ENCODE measurements at regions not wholly inside any gene's neighbourhood (a gene's known extent, or its start where the extent isn't known, plus 50 kb on each side); places are given as distances from the start of the nearest gene placed in this dataset.

GRCh38 chr5:173744551-173744950 lies 128.1 kb upstream of the BOD1 start:
- Mint-ChIP-seq H3K36me3 (ENCODE audit: low read depth) (no peaks in the 10 kb centered on the region), H3K4me3 (no peak overlapping the region), H3K27ac (no peak overlapping the region), H3K27me3 (no peaks in the 10 kb centered on the region), H3K4me1 (peaks cover 14% of the 10 kb centered on the region)
- no peak for ATAC-seq
- no peak for DNase-seq
- no peaks in the 10 kb centered on the region for H3K9me3 ChIP-seq (ENCODE audit: control insufficient read depth, low read length, poor library complexity, severe bottlenecking)

GRCh38 chr5:173745123-173745522 lies 128.7 kb upstream of the BOD1 start:
- H3K27ac Mint-ChIP-seq = no peak overlapping the region
- H3K4me1 Mint-ChIP-seq = peaks cover 14% of the 10 kb centered on the region
- no peak overlapping the region for H3K4me3 Mint-ChIP-seq
- DNase-seq = no peak
- peak; percentile 35 for ATAC-seq
- no peaks in the 10 kb centered on the region for H3K9me3 ChIP-seq (ENCODE audit: control insufficient read depth, low read length, poor library complexity, severe bottlenecking)
- no peaks in the 10 kb centered on the region for H3K27me3 Mint-ChIP-seq
- no peaks in the 10 kb centered on the region for H3K36me3 Mint-ChIP-seq (ENCODE audit: low read depth)

GRCh38 chr5:173745557-173745956 lies 129.1 kb upstream of the BOD1 start:
- no peak for ATAC-seq
- no peaks in the 10 kb centered on the region for H3K9me3 ChIP-seq (ENCODE audit: control insufficient read depth, low read length, poor library complexity, severe bottlenecking)
- H3K4me3 Mint-ChIP-seq = no peak overlapping the region
- no peak for DNase-seq
- no peaks in the 10 kb centered on the region for H3K36me3 Mint-ChIP-seq (ENCODE audit: low read depth)
- no peak overlapping the region for H3K27ac Mint-ChIP-seq
- peaks cover 14% of the 10 kb centered on the region for H3K4me1 Mint-ChIP-seq
- no peaks in the 10 kb centered on the region for H3K27me3 Mint-ChIP-seq

GRCh38 chr5:173746047-173746646 lies 129.7 kb upstream of the BOD1 start:
- ATAC-seq (no peak), DNase-seq (no peak)
- H3K9me3 ChIP-seq (ENCODE audit: control insufficient read depth, low read length, poor library complexity, severe bottlenecking) = no peaks in the 10 kb centered on the region
- H3K4me3 Mint-ChIP-seq = no peak overlapping the region
- H3K27me3 Mint-ChIP-seq = peaks cover 1% of the 10 kb centered on the region
- peaks cover 10% of the 10 kb centered on the region for H3K4me1 Mint-ChIP-seq
- no peak overlapping the region for H3K27ac Mint-ChIP-seq
- H3K36me3 Mint-ChIP-seq (ENCODE audit: low read depth) = no peaks in the 10 kb centered on the region

- DNase-seq = no peak
- H3K36me3 Mint-ChIP-seq (ENCODE audit: low read depth) = no peaks in the 10 kb centered on the region
- no peak overlapping the region for H3K27ac Mint-ChIP-seq
- no peaks in the 10 kb centered on the region for H3K9me3 ChIP-seq (ENCODE audit: control insufficient read depth, low read length, poor library complexity, severe bottlenecking)
- H3K4me3 Mint-ChIP-seq = no peak overlapping the region
- no peak for ATAC-seq
- H3K27me3 Mint-ChIP-seq = peaks cover 7% of the 10 kb centered on the region
- peaks cover 3% of the 10 kb centered on the region for H3K4me1 Mint-ChIP-seq
Measured at GRCh38 chr5:173747876-173748275, 131.4 kb upstream of the BOD1 start.

- DNase-seq = no peak
- peaks cover 3% of the 10 kb centered on the region for H3K4me1 Mint-ChIP-seq
- H3K27me3 Mint-ChIP-seq = peaks cover 7% of the 10 kb centered on the region
- H3K27ac Mint-ChIP-seq = no peak overlapping the region
- no peaks in the 10 kb centered on the region for H3K9me3 ChIP-seq (ENCODE audit: control insufficient read depth, low read length, poor library complexity, severe bottlenecking)
- ATAC-seq = no peak
- H3K36me3 Mint-ChIP-seq (ENCODE audit: low read depth) = no peaks in the 10 kb centered on the region
- no peak overlapping the region for H3K4me3 Mint-ChIP-seq
Measured at GRCh38 chr5:173750538-173751265, 134.3 kb upstream of the BOD1 start.

- DNase-seq (no peak), ATAC-seq (no peak)
- Mint-ChIP-seq H3K36me3 (ENCODE audit: low read depth) (no peaks in the 10 kb centered on the region), H3K4me3 (no peak overlapping the region), H3K4me1 (peaks cover under 1% of the 10 kb centered on the region), H3K27ac (no peak overlapping the region), H3K27me3 (peaks cover 7% of the 10 kb centered on the region)
- no peaks in the 10 kb centered on the region for H3K9me3 ChIP-seq (ENCODE audit: control insufficient read depth, low read length, poor library complexity, severe bottlenecking)
Measured at GRCh38 chr5:173751266-173751600, 134.8 kb upstream of the BOD1 start.

- Mint-ChIP-seq H3K27ac (no peak overlapping the region), H3K4me1 (no peaks in the 10 kb centered on the region), H3K27me3 (peaks cover 7% of the 10 kb centered on the region), H3K4me3 (no peak overlapping the region), H3K36me3 (ENCODE audit: low read depth) (peaks cover 3% of the 10 kb centered on the region)
- no peak for ATAC-seq
- DNase-seq = no peak
- H3K9me3 ChIP-seq (ENCODE audit: control insufficient read depth, low read length, poor library complexity, severe bottlenecking) = no peaks in the 10 kb centered on the region
Measured at GRCh38 chr5:173752653-173753052, 135.5 kb upstream of the CPEB4 start.

- Mint-ChIP-seq H3K27me3 (peaks cover 7% of the 10 kb centered on the region), H3K4me1 (no peaks in the 10 kb centered on the region), H3K36me3 (ENCODE audit: low read depth) (peaks cover 3% of the 10 kb centered on the region), H3K4me3 (no peak overlapping the region), H3K27ac (no peak overlapping the region)
- DNase-seq (no peak), ATAC-seq (no peak)
- no peaks in the 10 kb centered on the region for H3K9me3 ChIP-seq (ENCODE audit: control insufficient read depth, low read length, poor library complexity, severe bottlenecking)
Measured at GRCh38 chr5:173753307-173754168, 134.6 kb upstream of the CPEB4 start.

GRCh38 chr5:173755319-173755718 lies 132.8 kb upstream of the CPEB4 start:
- H3K4me1 Mint-ChIP-seq = no peaks in the 10 kb centered on the region
- no peaks in the 10 kb centered on the region for H3K9me3 ChIP-seq (ENCODE audit: control insufficient read depth, low read length, poor library complexity, severe bottlenecking)
- no peak for ATAC-seq
- peaks cover 7% of the 10 kb centered on the region for H3K27me3 Mint-ChIP-seq
- H3K27ac Mint-ChIP-seq = no peak overlapping the region
- no peak for DNase-seq
- peaks cover 3% of the 10 kb centered on the region for H3K36me3 Mint-ChIP-seq (ENCODE audit: low read depth)
- no peak overlapping the region for H3K4me3 Mint-ChIP-seq

GRCh38 chr5:173757403-173758209 lies 130.5 kb upstream of the CPEB4 start:
- ATAC-seq (no peak), DNase-seq (no peak)
- H3K9me3 ChIP-seq (ENCODE audit: control insufficient read depth, low read length, poor library complexity, severe bottlenecking) = no peaks in the 10 kb centered on the region
- no peaks in the 10 kb centered on the region for H3K4me1 Mint-ChIP-seq
- H3K27ac Mint-ChIP-seq = no peak overlapping the region
- H3K27me3 Mint-ChIP-seq = no peaks in the 10 kb centered on the region
- H3K4me3 Mint-ChIP-seq = no peak overlapping the region
- peaks cover 3% of the 10 kb centered on the region for H3K36me3 Mint-ChIP-seq (ENCODE audit: low read depth)

GRCh38 chr5:173758676-173759075 lies 129.5 kb upstream of the CPEB4 start:
- Mint-ChIP-seq H3K4me1 (no peaks in the 10 kb centered on the region), H3K27me3 (peaks cover 4% of the 10 kb centered on the region), H3K36me3 (ENCODE audit: low read depth) (peaks cover 3% of the 10 kb centered on the region), H3K27ac (no peak overlapping the region), H3K4me3 (no peak overlapping the region)
- no peaks in the 10 kb centered on the region for H3K9me3 ChIP-seq (ENCODE audit: control insufficient read depth, low read length, poor library complexity, severe bottlenecking)
- DNase-seq (no peak), ATAC-seq (no peak)

- H3K27ac Mint-ChIP-seq = no peak overlapping the region
- DNase-seq (no peak), ATAC-seq (no peak)
- peaks cover 2% of the 10 kb centered on the region for H3K4me1 Mint-ChIP-seq
- H3K4me3 Mint-ChIP-seq = no peak overlapping the region
- H3K36me3 Mint-ChIP-seq (ENCODE audit: low read depth) = peaks cover 3% of the 10 kb centered on the region
- H3K9me3 ChIP-seq (ENCODE audit: control insufficient read depth, low read length, poor library complexity, severe bottlenecking) = no peaks in the 10 kb centered on the region
- H3K27me3 Mint-ChIP-seq = peaks cover 14% of the 10 kb centered on the region
Measured at GRCh38 chr5:173759691-173760090, 128.5 kb upstream of the CPEB4 start.
